ENCODE measurements at regions not wholly inside any gene's neighbourhood (a gene's known extent, or its start where the extent isn't known, plus 50 kb on each side); places are given as distances from the start of the nearest gene placed in this dataset.

DNA sequence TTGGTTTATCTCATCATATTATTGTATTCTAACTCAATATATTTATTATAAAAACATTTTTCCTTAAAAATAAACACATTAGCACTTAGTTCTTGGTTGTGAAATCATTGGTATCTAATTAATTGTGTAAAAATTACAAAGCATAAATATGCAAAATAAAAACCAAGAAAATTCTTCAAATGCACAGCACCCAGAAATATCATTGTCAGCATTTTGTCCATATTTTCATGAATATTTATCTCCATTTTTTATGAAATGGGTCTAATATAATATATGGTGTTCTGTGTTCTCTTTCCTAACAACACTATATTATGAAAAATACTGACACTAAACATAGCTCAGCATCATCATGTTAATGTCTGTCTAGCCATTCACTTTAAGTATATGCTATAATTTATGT lies 877.8 kb upstream of the MAP3K7 start:
- H3K4me3 Mint-ChIP-seq, result no peak overlapping the region

More for the DNA sequence above, 877.8 kb upstream of the MAP3K7 start:
- Mint-ChIP-seq H3K9me3 (no peaks in the 10 kb centered on the region), H3K27ac (no peak overlapping the region), H3K4me1 (no peaks in the 10 kb centered on the region), H3K27me3 (ENCODE audit: low read depth) (peaks cover 3% of the 10 kb centered on the region), H3K36me3 (ENCODE audit: insufficient read depth in 1 of 3, low read depth in 3 of 3) (no peaks in the 10 kb centered on the region)
- Histone ChIP-seq H3K56ac (ENCODE audit: insufficient read length, low read depth, low read length) (no peak overlapping the region), H3K23ac (ENCODE audit: insufficient read length, low read depth, low read length) (no peak overlapping the region), H3T11ph (ENCODE audit: low read length) (no peak overlapping the region), H2AK5ac (ENCODE audit: insufficient read length, low read length) (no peak overlapping the region), H3K18ac (ENCODE audit: insufficient read length, low read depth, low read length) (no peak overlapping the region), H3K27me3 (ENCODE audit: insufficient read depth, low read length) (no peaks in the 10 kb centered on the region), H2BK15ac (ENCODE audit: low read depth, low read length) (no peak overlapping the region), H3K14ac (ENCODE audit: insufficient read depth, low read length) (no peak overlapping the region), H2BK20ac (ENCODE audit: low read depth, low read length, poor library complexity, severe bottlenecking) (no peak overlapping the region), H4K8ac (replicated peaks; ENCODE audit: insufficient read length, low read depth, low read length) (no peak overlapping the region), H3K4me2 (ENCODE audit: insufficient read depth, insufficient read length, low read length) (no peak overlapping the region), H2BK120ac (ENCODE audit: low read depth, low read length, poor library complexity, severe bottlenecking) (no peak overlapping the region), H4K5ac (ENCODE audit: insufficient read length, low read depth, low read length) (no peak overlapping the region), H3K79me1 (ENCODE audit: insufficient read depth, low read depth, low read length, poor library complexity, severe bottlenecking) (no peaks in the 10 kb centered on the region), H3K79me2 (ENCODE audit: insufficient read depth, low read length) (no peaks in the 10 kb centered on the region), H2BK5ac (ENCODE audit: insufficient read length, low read length) (no peak overlapping the region), H3K27ac (ENCODE audit: insufficient read length, low read depth, low read length) (no peak overlapping the region), H2BK12ac (ENCODE audit: insufficient read length, low read depth, low read length) (no peak overlapping the region), H2AFZ (ENCODE audit: low read length) (no peak overlapping the region), H3K23me2 (ENCODE audit: insufficient read length, low read depth, low read length, poor library complexity, severe bottlenecking) (no peaks in the 10 kb centered on the region), H4K91ac (ENCODE audit: insufficient read length, low read depth, low read length) (no peak overlapping the region), H3K4me1 (ENCODE audit: insufficient read depth, low read length) (no peaks in the 10 kb centered on the region), H4K20me1 (ENCODE audit: control insufficient read depth, insufficient read depth, insufficient read length) (no peaks in the 10 kb centered on the region), H3K4ac (ENCODE audit: low read depth, low read length) (no peak overlapping the region), H3K9ac (ENCODE audit: extremely low read depth, insufficient read length, low read length) (no peak overlapping the region), H3K9me3 (ENCODE audit: control insufficient read depth, low read depth, low read length) (no peaks in the 10 kb centered on the region)
- no peak for DNase-seq
- TF ChIP-seq CTCF (conservative IDR thresholded peaks at IDR 0.05), result no peak

Data from H9 (cell line).